ENCODE measurements at regions not wholly inside any gene's neighbourhood (a gene's known extent, or its start where the extent isn't known, plus 50 kb on each side); places are given as distances from the start of the nearest gene placed in this dataset.

GRCh38 chr10:10527861-10528562, 489.7 kb upstream of the CELF2 start:
- DNase-seq: no peak

DNA sequence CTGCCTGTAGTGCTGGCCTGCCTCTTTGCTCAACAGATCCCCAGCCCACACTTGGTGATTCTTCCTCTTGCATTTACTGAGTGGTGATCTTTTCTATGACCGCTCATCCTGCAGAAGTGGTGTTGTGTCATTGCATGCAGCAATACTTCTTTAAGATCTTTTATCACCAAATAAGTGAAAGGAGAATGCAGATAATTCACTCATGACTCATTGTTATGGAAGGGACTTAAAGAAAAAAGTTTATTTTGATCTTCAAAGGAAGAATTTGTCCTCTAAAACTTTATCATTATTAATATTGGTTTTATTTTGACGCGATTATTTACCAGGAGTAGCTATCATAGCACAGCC, 489.1 kb upstream of the CELF2 start:
- no peak for DNase-seq

- DNase-seq: no peak
Measured at GRCh38 chr10:10530313-10530712, 487.4 kb upstream of the CELF2 start.

- DNase-seq: no peak
Measured at GRCh38 chr10:10532236-10532635, 485.4 kb upstream of the CELF2 start.

DNA sequence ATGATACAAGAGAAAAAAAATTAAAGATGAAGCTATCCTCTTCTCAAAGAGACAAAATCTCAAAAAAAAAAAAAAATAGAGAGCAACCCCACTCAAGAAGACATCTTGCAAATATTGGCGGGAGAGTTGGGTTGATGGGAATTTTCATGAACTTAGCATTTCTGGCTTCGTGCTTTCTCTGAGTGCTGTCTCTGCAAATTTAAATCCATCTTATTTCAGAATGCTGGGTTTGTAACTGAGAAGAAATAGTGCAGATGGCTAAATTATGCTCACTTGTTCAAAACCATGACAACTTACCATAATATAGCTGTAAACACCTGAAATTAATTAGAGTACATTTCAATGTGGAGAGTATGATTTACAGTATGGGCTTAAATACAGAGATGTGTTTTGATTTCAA, 484.8 kb upstream of the CELF2 start:
- no peak for DNase-seq

DNA sequence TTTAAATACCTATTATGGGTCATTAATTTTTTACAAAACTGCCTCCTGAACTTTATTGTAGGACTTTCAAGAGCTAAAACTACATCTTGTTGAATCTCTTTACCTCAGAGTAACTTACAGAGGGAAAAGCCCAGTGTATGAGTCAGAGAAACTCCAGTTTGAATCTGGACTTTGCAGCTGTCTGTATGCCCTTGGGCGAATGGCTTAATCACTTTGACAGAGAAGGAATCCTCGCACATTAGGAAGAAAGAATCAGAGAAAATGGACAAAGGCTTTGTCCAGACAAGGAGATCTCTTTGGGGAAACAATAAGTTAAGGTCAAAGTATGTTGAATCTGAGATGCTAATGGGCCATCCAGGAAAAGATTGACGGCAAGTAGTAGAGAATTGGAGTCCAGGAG, 484.2 kb upstream of the CELF2 start:
- DNase-seq: no peak

DNA sequence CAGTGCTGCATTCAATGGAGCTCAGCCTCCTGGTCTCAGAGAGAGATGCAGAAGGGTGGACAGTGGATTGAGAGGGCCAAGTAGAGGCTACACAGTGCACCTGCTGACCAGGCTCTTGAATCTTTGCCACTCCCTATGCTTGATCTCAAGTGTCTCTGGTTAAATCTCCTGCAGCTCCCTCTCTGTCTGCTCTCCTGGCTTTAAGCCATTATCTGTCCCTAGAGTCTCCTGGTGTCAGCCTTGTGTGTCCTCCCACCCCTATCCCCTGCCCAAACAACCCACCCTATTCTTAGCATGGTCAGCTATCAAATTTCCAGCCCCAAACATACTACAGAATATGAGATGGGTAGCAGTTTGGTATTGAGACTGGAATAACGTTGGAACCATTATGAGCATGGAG, 479.3 kb upstream of the CELF2 start:
- DNase-seq: no peak

DNA sequence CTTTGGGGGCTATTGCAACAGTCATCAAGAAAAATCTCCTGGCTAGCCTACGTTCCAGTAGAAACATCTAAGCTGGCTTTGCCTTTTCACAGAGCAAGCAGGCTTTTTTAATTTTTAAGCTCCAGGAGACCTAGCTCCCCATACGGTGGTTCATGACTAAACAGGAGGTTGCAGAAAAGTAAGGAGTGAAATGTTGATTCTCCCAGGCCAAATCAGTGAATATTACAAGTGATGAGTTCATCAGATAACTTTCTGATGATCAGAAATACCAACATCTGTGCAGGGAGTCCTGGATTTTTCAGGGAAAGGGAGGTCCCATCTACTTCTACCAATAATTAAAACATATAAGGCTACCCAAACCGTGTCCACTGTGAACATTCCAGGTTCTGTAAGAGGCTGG, 477.3 kb upstream of the CELF2 start:
- DNase-seq: no peak

DNA sequence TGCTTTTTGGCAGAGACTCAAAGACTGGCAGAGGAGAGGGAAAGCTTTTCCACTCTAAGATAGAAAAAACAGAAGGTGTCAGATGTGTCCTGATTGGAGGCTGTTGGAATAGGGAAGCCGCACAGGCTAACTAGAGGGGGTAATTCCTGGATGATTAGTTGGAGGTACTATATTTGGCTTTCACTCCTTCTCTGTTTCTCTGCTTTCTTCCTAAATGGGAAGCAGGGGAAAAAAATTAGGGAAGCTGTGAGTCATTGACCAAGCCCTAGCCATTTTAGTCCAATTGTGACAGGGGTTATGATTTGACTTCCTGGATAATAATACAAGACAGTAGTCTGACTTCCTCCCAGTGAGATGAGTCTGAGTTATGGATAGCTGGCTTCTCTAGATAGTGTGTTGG, 475.2 kb upstream of the CELF2 start:
- DNase-seq: no peak

DNA sequence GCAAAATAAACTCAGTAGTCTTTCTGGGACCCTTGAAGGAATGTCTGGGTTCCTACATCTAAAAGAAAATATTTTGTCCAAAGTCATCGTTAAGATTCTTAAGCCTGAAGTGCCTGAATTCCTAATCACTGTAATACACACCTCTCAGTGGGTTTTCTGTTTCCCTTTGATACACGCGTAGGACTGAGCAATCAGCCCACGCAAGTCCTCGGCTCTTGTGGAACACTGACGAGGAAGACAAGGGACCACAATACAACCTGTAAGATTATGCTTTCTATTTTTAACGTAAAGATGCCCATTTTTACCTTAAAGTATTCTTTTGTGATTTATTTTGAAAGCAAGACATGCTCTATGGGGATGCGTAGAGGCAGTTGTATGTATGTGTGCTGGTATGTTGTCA, 472.8 kb upstream of the CELF2 start:
- no peak for DNase-seq

DNA sequence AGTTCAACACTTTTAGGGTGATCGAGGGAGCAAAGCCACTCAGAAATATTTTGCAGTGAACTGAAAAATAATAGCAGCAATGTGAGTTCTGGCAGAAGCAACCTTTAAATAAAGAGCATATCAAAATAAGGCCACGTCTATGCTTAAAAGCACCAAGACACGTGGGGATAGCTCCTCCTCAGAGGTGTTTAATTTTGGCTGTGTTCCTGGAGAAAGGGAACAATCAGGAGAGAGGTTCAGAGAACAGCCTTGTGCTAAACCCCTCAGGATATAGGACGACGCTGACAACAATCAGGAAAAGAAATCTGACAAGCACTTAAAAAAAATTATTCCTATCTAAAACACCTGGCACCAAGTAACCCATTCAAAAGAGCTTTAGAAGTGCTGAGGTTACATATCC, 471.9 kb upstream of the CELF2 start:
- DNase-seq: no peak

GRCh38 chr10:10551596-10552301, 465.9 kb upstream of the CELF2 start:
- no peak for DNase-seq

GRCh38 chr10:10552948-10553347, 464.7 kb upstream of the CELF2 start:
- DNase-seq: no peak

DNA sequence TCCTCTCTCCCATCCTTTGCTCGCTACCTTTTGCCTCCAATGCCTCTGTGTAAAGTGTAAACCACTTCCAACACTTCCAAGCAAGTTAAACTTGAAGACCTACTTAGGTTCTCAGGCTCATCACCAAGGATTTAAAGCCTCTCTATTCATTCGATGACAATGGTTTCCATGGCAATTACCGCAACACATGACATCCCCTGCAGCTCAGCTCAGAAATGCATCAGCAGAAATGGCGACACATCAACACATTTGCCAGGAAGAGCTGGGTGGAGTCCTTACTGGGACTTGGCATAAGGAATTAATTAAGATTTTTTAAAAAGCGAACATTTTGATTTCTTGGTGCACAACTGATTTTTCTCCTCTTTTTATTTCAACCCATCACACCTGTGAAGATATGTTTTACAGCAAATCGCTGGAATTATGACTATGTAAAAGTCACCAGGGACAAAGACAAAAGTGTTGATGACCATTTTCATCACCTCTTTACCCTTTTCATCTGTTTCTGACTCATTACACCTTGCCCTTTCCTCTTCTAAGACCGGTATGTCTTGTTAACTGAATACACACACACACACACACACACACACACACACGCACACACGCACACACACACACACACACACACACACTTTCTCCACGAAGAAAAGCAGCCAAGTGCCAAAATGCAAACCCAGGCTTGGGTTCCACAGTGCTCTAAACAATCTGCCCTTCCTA, 453.4 kb upstream of the CELF2 start:
- DNase-seq: no peak

DNA sequence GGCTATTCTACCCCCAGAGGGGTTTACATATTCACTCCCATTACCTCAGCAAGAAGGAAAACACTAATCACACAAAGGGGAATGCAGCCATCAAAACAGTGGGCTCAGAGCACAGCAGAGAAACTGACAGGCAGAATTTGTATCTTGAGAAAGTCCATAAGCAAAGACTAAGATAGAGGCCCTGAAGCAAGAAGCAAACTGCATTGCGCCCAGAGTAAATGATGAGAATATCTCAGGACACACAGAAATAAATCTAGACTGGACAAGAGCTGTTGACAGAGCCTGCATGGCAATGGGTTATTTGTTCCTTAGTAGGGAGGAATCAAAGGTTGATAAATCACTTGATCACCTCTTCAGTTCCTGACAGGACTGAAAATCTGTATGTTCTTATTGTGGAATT, 440.7 kb upstream of the CELF2 start:
- DNase-seq: no peak

DNA sequence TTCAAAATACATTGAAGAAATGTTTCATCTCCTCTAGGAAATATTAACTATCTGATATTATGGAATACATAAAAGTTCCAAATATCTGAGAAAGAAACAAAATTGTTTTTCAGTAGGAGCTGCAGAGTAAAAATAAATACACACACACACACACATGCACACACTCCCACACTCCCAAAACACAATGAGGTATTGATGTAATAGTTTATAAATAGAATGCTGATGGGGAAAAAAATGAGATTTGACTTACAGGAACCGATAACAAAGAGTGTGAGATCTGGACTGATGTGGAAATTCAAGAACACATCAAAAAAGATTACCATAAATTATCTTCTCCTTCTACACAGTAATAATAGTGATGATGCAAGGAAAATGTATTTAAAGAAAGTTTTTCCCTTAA, 438.0 kb upstream of the CELF2 start:
- no peak for DNase-seq

- no peak for DNase-seq
Measured at GRCh38 chr10:10584161-10584560, 433.5 kb upstream of the CELF2 start.

DNA sequence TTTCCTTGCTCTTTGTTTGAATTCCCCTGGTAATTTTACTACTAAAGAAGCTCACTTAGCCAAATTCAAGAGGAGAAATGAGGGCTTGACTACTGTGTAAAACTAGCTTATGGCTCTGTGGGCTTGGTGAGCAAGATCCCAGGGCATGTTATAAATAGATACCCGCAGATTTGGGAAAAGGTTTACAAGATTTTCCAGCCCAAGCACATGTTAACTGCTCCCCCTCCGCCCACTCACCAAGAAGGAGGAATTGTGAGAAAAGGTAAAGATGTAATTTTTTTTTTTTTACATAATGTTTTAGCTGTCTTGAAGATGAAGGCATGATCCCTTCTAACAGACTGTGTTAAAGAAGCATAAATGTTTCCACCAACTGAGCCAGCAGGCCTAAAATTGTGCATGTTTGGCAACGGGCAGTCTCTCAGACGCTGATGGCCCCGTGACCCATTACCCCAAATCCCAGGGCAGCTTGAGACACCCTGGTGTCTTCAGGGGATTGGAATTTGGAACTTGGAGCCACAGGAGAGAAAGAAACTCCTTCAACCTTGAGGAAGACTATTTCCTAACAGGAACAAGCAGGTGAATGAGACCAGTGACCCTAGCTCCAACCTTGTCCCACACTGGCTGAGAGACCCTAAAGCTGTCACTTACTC, 429.8 kb upstream of the CELF2 start:
- no peak for DNase-seq

- DNase-seq: no peak
Measured at GRCh38 chr10:10589540-10590303, 427.9 kb upstream of the CELF2 start.

- no peak for DNase-seq
Measured at GRCh38 chr10:10591715-10592341, 425.8 kb upstream of the CELF2 start.

DNA sequence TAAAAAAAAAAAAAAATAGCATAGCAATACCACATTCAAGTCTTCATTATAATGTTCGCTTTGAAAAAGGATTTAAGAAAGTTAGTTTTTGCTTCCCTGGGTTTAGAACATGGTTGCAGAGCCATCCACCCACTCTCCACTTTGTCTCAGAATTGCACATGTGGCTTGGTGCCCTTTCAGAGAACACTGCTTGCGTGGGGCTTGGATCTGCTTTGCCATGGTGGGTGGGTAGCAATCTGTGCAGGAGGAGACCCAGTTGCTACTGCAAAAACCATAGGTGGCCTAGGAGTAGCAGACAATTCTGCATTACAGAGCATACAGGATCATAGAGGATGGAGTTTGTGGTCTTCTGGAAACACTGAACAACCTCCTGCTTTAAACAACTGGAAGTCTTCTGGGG, 421.4 kb upstream of the CELF2 start:
- no peak for DNase-seq

- no peak for DNase-seq
Measured at GRCh38 chr10:10598297-10598696, 419.4 kb upstream of the CELF2 start.

GRCh38 chr10:10600004-10600403, 417.7 kb upstream of the CELF2 start:
- DNase-seq: no peak

All from amniotic stem cell (primary cell).